ENCODE measurements at regions not wholly inside any gene's neighbourhood (a gene's known extent, or its start where the extent isn't known, plus 50 kb on each side); places are given as distances from the start of the nearest gene placed in this dataset.

DNA sequence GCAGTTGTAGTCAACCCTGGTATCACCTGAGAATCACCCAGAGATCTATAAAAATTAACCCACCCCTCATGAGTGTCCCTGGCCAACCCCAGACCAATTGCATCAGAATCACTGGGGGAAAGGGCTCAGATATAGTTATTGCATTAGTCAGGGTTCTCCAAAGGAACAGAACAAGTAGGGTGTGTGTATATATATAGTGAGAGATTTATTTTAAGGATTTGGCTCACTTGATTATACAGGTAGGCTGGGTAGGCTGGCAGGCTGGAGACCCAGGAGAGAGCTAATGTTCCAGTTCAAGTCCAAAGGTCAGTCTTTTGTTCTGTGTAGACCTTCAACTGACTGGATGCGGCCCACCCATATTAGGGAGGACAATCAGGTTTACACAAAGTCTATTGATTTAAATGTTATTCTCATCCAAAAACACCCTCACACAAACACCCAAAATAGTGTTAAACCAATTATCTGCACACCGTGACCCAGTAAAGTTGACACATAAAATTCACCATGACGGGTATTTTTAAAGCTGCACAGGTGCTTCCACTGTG, 372.9 kb upstream of the NFE2L3 start:
- TF ChIP-seq, protein P1, sequence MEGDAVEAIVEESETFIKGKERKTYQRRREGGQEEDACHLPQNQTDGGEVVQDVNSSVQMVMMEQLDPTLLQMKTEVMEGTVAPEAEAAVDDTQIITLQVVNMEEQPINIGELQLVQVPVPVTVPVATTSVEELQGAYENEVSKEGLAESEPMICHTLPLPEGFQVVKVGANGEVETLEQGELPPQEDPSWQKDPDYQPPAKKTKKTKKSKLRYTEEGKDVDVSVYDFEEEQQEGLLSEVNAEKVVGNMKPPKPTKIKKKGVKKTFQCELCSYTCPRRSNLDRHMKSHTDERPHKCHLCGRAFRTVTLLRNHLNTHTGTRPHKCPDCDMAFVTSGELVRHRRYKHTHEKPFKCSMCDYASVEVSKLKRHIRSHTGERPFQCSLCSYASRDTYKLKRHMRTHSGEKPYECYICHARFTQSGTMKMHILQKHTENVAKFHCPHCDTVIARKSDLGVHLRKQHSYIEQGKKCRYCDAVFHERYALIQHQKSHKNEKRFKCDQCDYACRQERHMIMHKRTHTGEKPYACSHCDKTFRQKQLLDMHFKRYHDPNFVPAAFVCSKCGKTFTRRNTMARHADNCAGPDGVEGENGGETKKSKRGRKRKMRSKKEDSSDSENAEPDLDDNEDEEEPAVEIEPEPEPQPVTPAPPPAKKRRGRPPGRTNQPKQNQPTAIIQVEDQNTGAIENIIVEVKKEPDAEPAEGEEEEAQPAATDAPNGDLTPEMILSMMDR (conservative IDR thresholded peaks at IDR 0.05; ENCODE audit: low read length), result no peak
- no peak for TF ChIP-seq EZH2phosphoT487 (IDR thresholded peaks at IDR 0.05; ENCODE audit: borderline replicate concordance, low read depth, low read length)

Data from OCI-LY7 (cell line).